ENCODE measurements at regions not wholly inside any gene's neighbourhood (a gene's known extent, or its start where the extent isn't known, plus 50 kb on each side); places are given as distances from the start of the nearest gene placed in this dataset.

DNA sequence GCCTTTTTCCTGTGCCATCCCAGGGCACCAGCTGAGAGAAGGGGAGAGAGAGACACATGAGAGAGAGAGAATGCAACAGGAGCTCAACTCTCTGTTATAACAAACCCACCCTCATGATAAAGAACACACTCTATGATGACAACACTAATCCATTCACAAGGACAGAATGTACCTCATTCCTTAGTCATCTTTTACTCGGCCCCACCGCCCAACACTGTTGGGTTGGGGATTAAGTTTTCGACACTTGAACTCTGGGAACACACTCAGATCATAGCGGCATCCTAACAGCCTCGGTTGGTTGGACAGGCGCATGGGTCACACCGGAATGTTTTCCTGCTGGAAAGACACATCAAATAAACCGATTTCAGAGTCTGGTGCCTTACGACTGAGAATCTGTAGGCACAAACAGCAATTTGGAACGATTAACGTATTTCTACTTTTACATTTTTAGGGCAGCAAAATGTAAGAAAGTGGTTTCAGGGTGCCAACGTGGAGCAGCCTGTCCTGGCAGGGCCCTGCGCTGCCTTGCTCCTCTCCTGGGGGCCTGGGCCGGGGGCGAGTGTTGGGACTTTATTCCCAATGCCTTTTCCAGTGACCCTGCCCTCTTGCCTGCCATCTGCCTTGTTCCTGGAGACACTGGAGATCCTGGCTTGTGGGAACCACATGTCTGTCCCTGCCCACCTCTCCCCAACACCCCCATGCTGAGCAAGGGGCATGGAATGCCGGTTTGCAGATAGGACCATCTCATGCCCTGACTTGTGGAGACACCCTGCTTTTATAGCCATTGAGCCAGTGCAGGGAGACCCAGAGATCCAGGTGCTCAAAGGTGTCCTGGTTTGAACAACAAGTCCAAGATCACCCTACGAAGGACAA, 287.0 kb downstream of the TCERG1L start:
- no peak overlapping the region for H3K9ac ChIP-seq
- H3K4me3 ChIP-seq (IDR thresholded peaks at IDR 0.05; ENCODE audit: insufficient read depth, low read depth, low read length), result no peak overlapping the region
- H3K4me2 ChIP-seq, result no peak overlapping the region
- TF ChIP-seq, protein P1, sequence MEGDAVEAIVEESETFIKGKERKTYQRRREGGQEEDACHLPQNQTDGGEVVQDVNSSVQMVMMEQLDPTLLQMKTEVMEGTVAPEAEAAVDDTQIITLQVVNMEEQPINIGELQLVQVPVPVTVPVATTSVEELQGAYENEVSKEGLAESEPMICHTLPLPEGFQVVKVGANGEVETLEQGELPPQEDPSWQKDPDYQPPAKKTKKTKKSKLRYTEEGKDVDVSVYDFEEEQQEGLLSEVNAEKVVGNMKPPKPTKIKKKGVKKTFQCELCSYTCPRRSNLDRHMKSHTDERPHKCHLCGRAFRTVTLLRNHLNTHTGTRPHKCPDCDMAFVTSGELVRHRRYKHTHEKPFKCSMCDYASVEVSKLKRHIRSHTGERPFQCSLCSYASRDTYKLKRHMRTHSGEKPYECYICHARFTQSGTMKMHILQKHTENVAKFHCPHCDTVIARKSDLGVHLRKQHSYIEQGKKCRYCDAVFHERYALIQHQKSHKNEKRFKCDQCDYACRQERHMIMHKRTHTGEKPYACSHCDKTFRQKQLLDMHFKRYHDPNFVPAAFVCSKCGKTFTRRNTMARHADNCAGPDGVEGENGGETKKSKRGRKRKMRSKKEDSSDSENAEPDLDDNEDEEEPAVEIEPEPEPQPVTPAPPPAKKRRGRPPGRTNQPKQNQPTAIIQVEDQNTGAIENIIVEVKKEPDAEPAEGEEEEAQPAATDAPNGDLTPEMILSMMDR (conservative IDR thresholded peaks at IDR 0.05; ENCODE audit: low read depth, low read length), result no peak
- no peaks in the 10 kb centered on the region for H4K20me1 ChIP-seq (ENCODE audit: insufficient read depth)
- no peaks in the 10 kb centered on the region for H3K4me1 ChIP-seq (ENCODE audit: low read depth, poor library complexity, severe bottlenecking)
- H3K27ac ChIP-seq, result no peak overlapping the region
- H3K27me3 ChIP-seq (ENCODE audit: insufficient read depth, low read depth), result no peaks in the 10 kb centered on the region
- no peaks in the 10 kb centered on the region for H3K36me3 ChIP-seq (ENCODE audit: insufficient read depth)
- no peak overlapping the region for H2AFZ ChIP-seq (ENCODE audit: low read depth)
- no peaks in the 10 kb centered on the region for H3K79me2 ChIP-seq (ENCODE audit: insufficient read depth, low read depth)

DNA sequence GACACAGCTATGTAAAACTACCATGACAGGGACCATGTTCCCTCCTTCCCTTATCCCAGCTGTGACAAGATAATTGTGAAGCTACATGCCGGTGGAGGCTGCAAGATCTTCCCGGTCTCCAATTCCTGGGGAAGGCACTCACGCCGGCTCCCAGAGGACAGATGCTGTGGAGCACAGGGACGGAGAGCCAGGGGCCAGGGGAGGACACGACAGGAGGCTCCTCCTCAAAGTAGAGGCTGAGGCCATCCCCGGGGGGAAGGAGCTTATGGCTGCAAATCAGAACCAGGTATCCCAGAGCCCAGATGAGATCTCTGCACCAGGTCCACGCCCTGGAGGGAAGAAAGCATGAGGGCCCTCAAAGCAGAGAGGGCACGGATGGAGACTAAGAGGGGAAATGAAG, 286.2 kb downstream of the TCERG1L start:
- Histone ChIP-seq H2AFZ (ENCODE audit: low read depth) (no peak overlapping the region), H3K9ac (no peak overlapping the region), H3K4me3 (IDR thresholded peaks at IDR 0.05; ENCODE audit: insufficient read depth, low read depth, low read length) (no peak overlapping the region), H3K27me3 (ENCODE audit: insufficient read depth, low read depth) (no peaks in the 10 kb centered on the region), H3K79me2 (ENCODE audit: insufficient read depth, low read depth) (no peaks in the 10 kb centered on the region), H3K4me1 (ENCODE audit: low read depth, poor library complexity, severe bottlenecking) (no peaks in the 10 kb centered on the region), H3K27ac (no peak overlapping the region), H3K36me3 (ENCODE audit: insufficient read depth) (no peaks in the 10 kb centered on the region), H4K20me1 (ENCODE audit: insufficient read depth) (no peaks in the 10 kb centered on the region), H3K4me2 (no peak overlapping the region)
- TF ChIP-seq, protein P1 (conservative IDR thresholded peaks at IDR 0.05; ENCODE audit: low read depth, low read length), result no peak

DNA sequence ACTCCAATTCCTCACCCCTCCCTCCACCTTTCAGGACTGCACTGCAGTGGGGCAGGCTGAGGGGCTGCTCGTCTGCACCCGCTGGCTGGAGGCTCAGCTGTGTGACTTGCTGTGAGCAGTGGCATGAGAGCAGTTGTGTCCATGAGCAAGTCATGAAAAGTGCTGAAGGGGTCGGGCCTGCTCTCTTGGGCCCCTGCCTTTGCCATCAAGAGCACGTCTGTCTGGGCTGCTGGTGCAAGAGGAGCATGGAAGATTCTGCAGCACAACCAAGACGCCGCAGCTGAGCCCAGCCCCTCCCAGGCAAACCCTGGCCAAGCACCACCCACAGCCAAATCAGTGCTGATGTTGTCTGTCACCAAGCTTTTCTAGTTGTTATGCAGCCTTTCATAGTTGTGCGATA, 284.3 kb downstream of the TCERG1L start:
- Histone ChIP-seq H4K20me1 (ENCODE audit: insufficient read depth) (no peaks in the 10 kb centered on the region), H3K4me3 (IDR thresholded peaks at IDR 0.05; ENCODE audit: insufficient read depth, low read depth, low read length) (no peak overlapping the region), H3K9ac (no peak overlapping the region), H3K4me1 (ENCODE audit: low read depth, poor library complexity, severe bottlenecking) (no peaks in the 10 kb centered on the region), H2AFZ (ENCODE audit: low read depth) (no peak overlapping the region), H3K79me2 (ENCODE audit: insufficient read depth, low read depth) (no peaks in the 10 kb centered on the region), H3K27ac (no peak overlapping the region), H3K36me3 (ENCODE audit: insufficient read depth) (no peaks in the 10 kb centered on the region), H3K4me2 (no peak overlapping the region), H3K27me3 (ENCODE audit: insufficient read depth, low read depth) (no peaks in the 10 kb centered on the region)
- TF ChIP-seq, protein P1 (conservative IDR thresholded peaks at IDR 0.05; ENCODE audit: low read depth, low read length), result no peak

DNA sequence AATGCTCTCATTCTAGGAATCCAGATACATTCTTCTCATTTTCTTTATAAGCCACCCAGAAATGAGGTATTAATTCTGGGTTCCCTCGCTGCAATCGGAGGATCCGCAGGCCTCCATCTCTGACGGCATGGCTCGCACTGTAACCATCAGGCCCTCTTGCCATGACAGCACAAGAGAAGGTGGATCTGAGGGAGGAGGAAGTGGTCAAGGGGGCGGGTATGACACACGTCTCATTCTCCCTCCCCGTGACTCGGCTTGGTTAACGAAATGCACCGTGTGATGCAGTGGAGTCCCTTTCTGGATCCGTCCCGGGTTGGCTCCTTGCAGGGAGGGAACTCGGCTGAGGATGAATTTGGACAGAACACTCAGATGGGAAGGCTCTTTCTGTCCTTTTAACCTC, 280.2 kb downstream of the TCERG1L start:
- Histone ChIP-seq H3K4me2 (no peak overlapping the region), H4K20me1 (ENCODE audit: insufficient read depth) (no peaks in the 10 kb centered on the region), H3K79me2 (ENCODE audit: insufficient read depth, low read depth) (no peaks in the 10 kb centered on the region), H3K27ac (no peak overlapping the region), H3K4me3 (IDR thresholded peaks at IDR 0.05; ENCODE audit: insufficient read depth, low read depth, low read length) (no peak overlapping the region), H2AFZ (ENCODE audit: low read depth) (no peak overlapping the region), H3K4me1 (ENCODE audit: low read depth, poor library complexity, severe bottlenecking) (no peaks in the 10 kb centered on the region), H3K27me3 (ENCODE audit: insufficient read depth, low read depth) (no peaks in the 10 kb centered on the region), H3K36me3 (ENCODE audit: insufficient read depth) (no peaks in the 10 kb centered on the region), H3K9ac (no peak overlapping the region)
- TF ChIP-seq, protein P1 (conservative IDR thresholded peaks at IDR 0.05; ENCODE audit: low read depth, low read length), result no peak

All from KMS-11 (cell line).